ENCODE measurements at regions not wholly inside any gene's neighbourhood (a gene's known extent, or its start where the extent isn't known, plus 50 kb on each side); places are given as distances from the start of the nearest gene placed in this dataset.

- TF ChIP-seq POLR2A (IDR thresholded peaks at IDR 0.05; ENCODE audit: low read length) (no peak), GATA1 (IDR thresholded peaks at IDR 0.05; ENCODE audit: low read depth, low read length) (no peak)
- DNase-seq = no peak
These were observed 2556.7 kb upstream of the PCDH20 start for GRCh38 chr13:63972328-63972727.

DNA sequence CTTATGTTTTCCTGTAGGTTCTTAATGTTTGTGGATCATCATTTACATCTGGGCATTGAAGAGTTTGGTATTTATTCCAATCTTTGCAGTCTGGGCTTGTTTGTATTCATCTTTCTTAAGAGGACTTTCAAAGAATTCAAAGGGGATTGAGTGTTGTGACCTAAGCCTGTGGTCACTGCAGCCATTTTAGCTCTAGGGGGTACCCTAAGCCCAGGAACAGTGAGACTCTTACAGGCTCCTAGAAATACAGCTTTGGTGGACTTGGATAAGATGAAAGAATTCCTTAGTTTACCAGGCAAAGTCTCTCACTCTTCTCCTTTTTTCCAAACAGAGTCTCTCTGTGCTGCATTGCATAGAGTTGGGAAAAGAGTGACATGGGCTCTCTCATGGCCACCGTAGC lies 2539.0 kb upstream of the PCDH20 start:
- DNase-seq = no peak
- TF ChIP-seq GATA1 (IDR thresholded peaks at IDR 0.05; ENCODE audit: low read depth, low read length) = no peak
- TF ChIP-seq POLR2A (IDR thresholded peaks at IDR 0.05; ENCODE audit: low read length) = no peak

DNA sequence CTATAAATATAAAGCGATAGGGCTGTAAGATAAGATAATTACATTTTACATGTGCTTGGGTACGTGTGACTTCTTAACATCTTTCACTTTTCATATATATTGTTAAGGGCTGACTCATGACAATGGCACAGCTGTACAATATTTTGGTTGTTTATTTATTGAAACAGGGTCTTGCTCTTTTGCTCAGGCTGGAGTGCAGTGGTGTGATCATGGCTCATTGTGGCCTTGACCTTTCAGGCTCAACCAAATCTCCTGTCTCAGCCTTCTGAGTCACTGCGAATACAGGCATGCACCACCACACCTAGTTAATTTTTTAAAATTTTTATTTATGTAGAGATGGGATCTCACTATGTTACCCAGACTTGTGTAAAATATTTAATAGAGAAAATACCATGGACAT lies 2532.4 kb upstream of the PCDH20 start:
- TF ChIP-seq GATA1 (IDR thresholded peaks at IDR 0.05; ENCODE audit: low read depth, low read length) = no peak
- no peak for TF ChIP-seq POLR2A (IDR thresholded peaks at IDR 0.05; ENCODE audit: low read length)
- no peak for DNase-seq

DNA sequence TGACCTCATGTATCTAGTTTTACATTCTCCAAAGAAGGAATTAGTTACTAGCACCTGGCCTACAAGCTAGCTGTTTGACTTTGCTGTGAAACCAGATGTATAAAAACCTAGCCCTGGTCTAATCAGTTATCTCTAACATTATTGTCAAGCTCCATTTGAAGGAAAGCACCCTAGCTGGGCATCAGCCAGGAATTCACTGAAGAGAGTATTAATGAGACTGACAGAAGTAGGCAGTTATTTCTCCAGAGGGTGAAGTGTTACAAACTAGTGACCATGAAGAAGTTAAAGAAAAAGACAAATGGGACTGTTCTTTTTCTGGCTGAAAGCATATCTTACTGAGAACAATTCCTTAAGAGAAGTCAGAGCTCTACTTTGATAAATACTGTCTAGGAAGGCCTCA lies 2529.3 kb upstream of the PCDH20 start:
- no peak for TF ChIP-seq GATA1 (IDR thresholded peaks at IDR 0.05; ENCODE audit: low read depth, low read length)
- no peak for TF ChIP-seq POLR2A (IDR thresholded peaks at IDR 0.05; ENCODE audit: low read length)

GRCh38 chr13:63942372-63942771 lies 2526.7 kb upstream of the PCDH20 start:
- TF ChIP-seq POLR2A (IDR thresholded peaks at IDR 0.05; ENCODE audit: low read length) (no peak), GATA1 (IDR thresholded peaks at IDR 0.05; ENCODE audit: low read depth, low read length) (no peak)
- DNase-seq = no peak

More for the DNA sequence above, 2529.3 kb upstream of the PCDH20 start:
- DNase-seq = no peak

GRCh38 chr13:63938851-63939250 lies 2523.2 kb upstream of the PCDH20 start:
- DNase-seq = no peak
- TF ChIP-seq POLR2A (IDR thresholded peaks at IDR 0.05; ENCODE audit: low read length) = no peak
- TF ChIP-seq GATA1 (IDR thresholded peaks at IDR 0.05; ENCODE audit: low read depth, low read length) = no peak

GRCh38 chr13:63910511-63910910 lies 2494.9 kb upstream of the PCDH20 start:
- TF ChIP-seq GATA1 (IDR thresholded peaks at IDR 0.05; ENCODE audit: low read depth, low read length) (no peak), POLR2A (IDR thresholded peaks at IDR 0.05; ENCODE audit: low read length) (no peak)
- DNase-seq = no peak

GRCh38 chr13:63909726-63910375 lies 2494.2 kb upstream of the PCDH20 start:
- TF ChIP-seq POLR2A (IDR thresholded peaks at IDR 0.05; ENCODE audit: low read length) (no peak), GATA1 (IDR thresholded peaks at IDR 0.05; ENCODE audit: low read depth, low read length) (no peak)
- no peak for DNase-seq

DNA sequence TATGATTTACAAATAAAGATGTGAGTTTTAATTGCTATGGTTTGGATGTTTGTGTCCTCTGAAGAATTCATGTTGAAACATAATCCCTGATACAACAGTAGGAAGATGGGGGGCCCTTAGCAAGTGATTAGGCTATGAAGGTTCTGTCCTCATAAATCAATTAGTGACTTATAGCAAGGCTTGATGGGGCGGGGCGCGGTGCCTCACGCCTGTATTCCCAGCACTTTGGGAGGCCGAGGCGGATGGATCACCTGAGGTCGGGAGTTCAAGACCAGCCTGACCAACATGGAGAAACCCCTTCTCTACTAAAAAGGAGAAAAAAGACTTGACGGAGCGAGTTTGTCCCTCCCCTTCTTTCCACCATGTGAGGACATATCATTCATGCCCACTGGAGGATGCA lies 2486.5 kb upstream of the PCDH20 start:
- no peak for TF ChIP-seq GATA1 (IDR thresholded peaks at IDR 0.05; ENCODE audit: low read depth, low read length)
- TF ChIP-seq POLR2A (IDR thresholded peaks at IDR 0.05; ENCODE audit: low read length) = no peak
- DNase-seq = no peak

DNA sequence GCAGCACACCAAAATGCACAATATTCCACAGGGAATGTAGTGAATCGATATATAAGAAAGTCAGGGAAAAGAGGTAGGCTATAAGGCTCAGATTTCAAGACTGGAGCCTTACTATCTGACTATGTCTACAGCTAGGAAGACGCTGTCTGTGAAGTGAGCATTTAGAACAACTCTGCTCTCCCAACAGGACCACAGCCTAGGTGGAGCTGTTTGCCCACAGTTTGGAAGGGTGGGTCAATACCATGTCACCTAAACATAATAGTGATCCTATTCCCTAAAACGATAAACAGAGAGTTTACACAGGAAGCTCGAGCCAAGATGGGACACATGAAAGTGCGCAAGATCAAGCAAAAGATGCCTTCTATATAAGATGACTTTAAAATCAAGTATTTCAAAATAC lies 2486.0 kb upstream of the PCDH20 start:
- no peak for TF ChIP-seq POLR2A (IDR thresholded peaks at IDR 0.05; ENCODE audit: low read length)
- no peak for TF ChIP-seq GATA1 (IDR thresholded peaks at IDR 0.05; ENCODE audit: low read depth, low read length)
- no peak for DNase-seq

GRCh38 chr13:63900406-63900805 lies 2484.8 kb upstream of the PCDH20 start:
- DNase-seq = no peak
- TF ChIP-seq GATA1 (IDR thresholded peaks at IDR 0.05; ENCODE audit: low read depth, low read length) (no peak), POLR2A (IDR thresholded peaks at IDR 0.05; ENCODE audit: low read length) (no peak)

GRCh38 chr13:63896321-63896720 lies 2480.7 kb upstream of the PCDH20 start:
- TF ChIP-seq POLR2A (IDR thresholded peaks at IDR 0.05; ENCODE audit: low read length) (no peak), GATA1 (IDR thresholded peaks at IDR 0.05; ENCODE audit: low read depth, low read length) (no peak)
- DNase-seq = no peak

- no peak for DNase-seq
- TF ChIP-seq POLR2A (IDR thresholded peaks at IDR 0.05; ENCODE audit: low read length) = no peak
- TF ChIP-seq GATA1 (IDR thresholded peaks at IDR 0.05; ENCODE audit: low read depth, low read length) = no peak
These were observed 2466.4 kb upstream of the PCDH20 start for GRCh38 chr13:63882052-63882451.

DNA sequence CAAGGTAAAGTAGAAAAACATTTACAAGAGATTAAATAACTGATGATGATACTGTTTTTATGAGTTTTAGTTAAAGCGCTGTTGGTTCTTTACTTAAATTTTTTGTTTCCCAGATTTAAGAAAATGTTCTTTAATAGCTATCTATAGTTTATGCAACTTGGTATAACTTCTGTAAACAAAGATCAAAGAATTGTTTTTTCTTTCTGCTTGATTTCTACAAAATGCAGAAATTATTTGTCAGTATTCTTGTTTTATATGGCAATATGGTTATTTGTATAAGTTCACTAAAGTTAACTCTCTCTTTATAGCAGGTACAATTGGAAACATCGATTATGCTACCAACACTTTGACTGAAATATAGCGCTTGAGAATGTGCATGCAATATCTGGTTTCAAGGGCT lies 2465.1 kb upstream of the PCDH20 start:
- DNase-seq = no peak
- TF ChIP-seq POLR2A (IDR thresholded peaks at IDR 0.05; ENCODE audit: low read length) = no peak
- no peak for TF ChIP-seq GATA1 (IDR thresholded peaks at IDR 0.05; ENCODE audit: low read depth, low read length)

DNA sequence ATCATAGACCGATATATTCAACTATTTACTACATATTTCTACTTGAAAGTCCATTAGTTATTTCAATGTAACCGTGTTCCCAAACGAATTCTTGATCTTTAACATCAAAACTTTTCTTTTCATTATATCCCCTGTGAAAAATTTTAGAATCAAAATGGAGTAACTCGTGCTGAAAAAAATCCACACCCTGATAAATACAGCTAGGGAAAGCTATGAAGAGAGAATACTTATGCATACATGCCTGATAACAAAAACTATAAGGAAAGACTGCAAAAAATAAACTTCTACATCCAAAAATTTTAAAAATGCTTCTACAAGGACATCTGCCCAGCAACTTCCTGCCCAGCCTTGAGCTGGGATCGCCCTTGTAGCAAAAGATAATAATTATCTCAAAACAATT lies 2458.3 kb upstream of the PCDH20 start:
- TF ChIP-seq POLR2A (IDR thresholded peaks at IDR 0.05; ENCODE audit: low read length) = no peak
- TF ChIP-seq GATA1 (IDR thresholded peaks at IDR 0.05; ENCODE audit: low read depth, low read length) = no peak
- no peak for DNase-seq
